MCF 10A (cell line): ENCODE measurements at regions not wholly inside any gene's neighbourhood (a gene's known extent, or its start where the extent isn't known, plus 50 kb on each side); places are given as distances from the start of the nearest gene placed in this dataset.
A peak's percentile ranks its signal among the peaks of the same experiment; 100 is the strongest.
"Not testable (repeated sequence)": the region's sequence is repeated elsewhere in the genome, so short reads cannot be mapped to it uniquely, and the experiment has no call there.

Experiments used
- BruUV-seq: library from RNA; stranded (reverse); fragments of 400-500 nt; replicated peaks from 2 replicates; lab custom pipeline; 2021; lab: Mats Ljungman, UMichigan
- CTCF ChIA-PET: fragments of 300-600 bp; sonication (Branson Sonifier 250); formaldehyde crosslinking; extraction: SDS; loops from one replicate; lab custom pipeline; 2021; ENCODE audit warnings: antibody characterized with exemption, inconsistent platforms; lab: Yijun Ruan, JAX
- POLR2A ChIA-PET: fragments of 300-600, 350-650 bp; sonication (Branson Sonifier 250); formaldehyde crosslinking; extraction: SDS; loops from one replicate; lab custom pipeline; 2020; ENCODE audit warnings: antibody characterized with exemption, inconsistent platforms; lab: Yijun Ruan, JAX
- DNase-seq: peaks from one replicate; pipeline ENCODE4 v3.0.0-alpha.2; 2018; ENCODE audit not compliant: unreplicated experiment
- H3K27ac Mint-ChIP-seq: one replicate; pipeline ENCODE4 v1.8.0; 2022; ENCODE audit warnings: mild to moderate bottlenecking, low read depth, mixed read lengths; ENCODE audit not compliant: unreplicated experiment
- H3K27me3 Mint-ChIP-seq: one replicate; pipeline ENCODE4 v1.8.0; 2022; ENCODE audit warnings: mixed read lengths; ENCODE audit not compliant: insufficient read depth, unreplicated experiment
- H3K36me3 Mint-ChIP-seq: one replicate; pipeline ENCODE4 v1.8.0; 2022; ENCODE audit warnings: mild to moderate bottlenecking, moderate library complexity, mixed read lengths; ENCODE audit not compliant: insufficient read depth, unreplicated experiment
- H3K4me1 Mint-ChIP-seq: one replicate; pipeline ENCODE4 v1.8.0; 2022; ENCODE audit warnings: mixed read lengths; ENCODE audit not compliant: insufficient read depth, unreplicated experiment
- H3K4me3 Mint-ChIP-seq: one replicate; pipeline ENCODE4 v1.8.0; 2022; ENCODE audit warnings: mild to moderate bottlenecking, moderate library complexity, mixed read lengths; ENCODE audit not compliant: unreplicated experiment
- H3K9me3 Mint-ChIP-seq: one replicate; pipeline ENCODE4 v1.8.0; 2022; ENCODE audit warnings: mixed read lengths; ENCODE audit not compliant: unreplicated experiment
- CTCF ChIP-seq: fragments of 200-600 bp; IDR thresholded peaks from one replicate; pipeline ENCODE4 v1.8.0; 2022; ENCODE audit warnings: antibody characterized with exemption, mild to moderate bottlenecking; ENCODE audit not compliant: unreplicated experiment
- intact Hi-C: fragments of 100-400 bp; cut with micrococcal nuclease; formaldehyde crosslinking; loops from 2 replicates; pipeline ENCODE4 v1.14.1; 2022

GRCh38 chr14:106670011-106670410 is 1143.6 kb downstream of the TMEM121 start:
- no peaks in the 10 kb centered on the region for H3K9me3 Mint-ChIP-seq
- intact Hi-C loops = no loop called here
- POLR2A ChIA-PET = no interaction called here

GRCh38 chr14:106674093-106674492 is 1147.7 kb downstream of the TMEM121 start:
- H3K9me3 Mint-ChIP-seq, POLR2A ChIA-PET, intact Hi-C loops, H3K4me3 Mint-ChIP-seq, H3K4me1 Mint-ChIP-seq, BruUV-seq, CTCF ChIA-PET, H3K36me3 Mint-ChIP-seq, H3K27ac Mint-ChIP-seq, DNase-seq: not testable (repeated sequence)
- peaks cover 98% of the 10 kb centered on the region for H3K27me3 Mint-ChIP-seq

More at GRCh38 chr14:106670011-106670410, 1143.6 kb downstream of the TMEM121 start:
- Mint-ChIP-seq H3K27me3 (peaks cover 74% of the 10 kb centered on the region), H3K4me3 (no peak overlapping the region), H3K36me3 (no peaks in the 10 kb centered on the region), H3K27ac (no peak overlapping the region), H3K4me1 (no peaks in the 10 kb centered on the region)
- CTCF ChIA-PET = interaction anchor here (0.5 kb wide), 1 partner anchor 250 kb away, joined by 4 read pairs; no protein-coding TSS in a partner anchor
- TF ChIP-seq CTCF = no peak
- no peak for DNase-seq
- BruUV-seq = no TSS peak

GRCh38 chr14:106674509-106675125 is 1148.2 kb downstream of the TMEM121 start:
- H3K4me3 Mint-ChIP-seq, H3K9me3 Mint-ChIP-seq, H3K4me1 Mint-ChIP-seq, intact Hi-C loops, H3K36me3 Mint-ChIP-seq, POLR2A ChIA-PET, DNase-seq, H3K27ac Mint-ChIP-seq, BruUV-seq: not testable (repeated sequence)
- CTCF ChIA-PET = interaction anchor here (2.4 kb wide), 1 partner anchor 12 kb away, joined by 6 read pairs; no protein-coding TSS in a partner anchor
- TF ChIP-seq CTCF = peak; percentile 17
- H3K27me3 Mint-ChIP-seq = peaks cover 98% of the 10 kb centered on the region

- H3K4me1 Mint-ChIP-seq, H3K9me3 Mint-ChIP-seq, POLR2A ChIA-PET, H3K4me3 Mint-ChIP-seq, H3K36me3 Mint-ChIP-seq, intact Hi-C loops, H3K27ac Mint-ChIP-seq, DNase-seq, BruUV-seq: not testable (repeated sequence)
- H3K27me3 Mint-ChIP-seq = peaks cover 98% of the 10 kb centered on the region
- CTCF ChIA-PET = interaction anchor here (1.1 to 2.4 kb wide), 2 partner anchors 10 to 13 kb away, joined by 3 to 6 read pairs; no protein-coding TSS in a partner anchor
Measured at GRCh38 chr14:106675716-106676115, 1149.3 kb downstream of the TMEM121 start.

- CTCF ChIA-PET = interaction anchor here (0.8 to 1.4 kb wide), 3 partner anchors 13 to 21 kb away, joined by 3 to 8 read pairs (median 4); no protein-coding TSS in a partner anchor
- DNase-seq = no peak
- no peak overlapping the region for H3K4me3 Mint-ChIP-seq
- peaks cover 95% of the 10 kb centered on the region for H3K27me3 Mint-ChIP-seq
- H3K36me3 Mint-ChIP-seq = no peaks in the 10 kb centered on the region
- no peaks in the 10 kb centered on the region for H3K4me1 Mint-ChIP-seq
- H3K27ac Mint-ChIP-seq = no peak overlapping the region
- POLR2A ChIA-PET = no interaction called here
- intact Hi-C loops = no loop called here
- no peak for TF ChIP-seq CTCF
- no peaks in the 10 kb centered on the region for H3K9me3 Mint-ChIP-seq
- BruUV-seq = no TSS peak
Measured at GRCh38 chr14:106679776-106680175, 1153.4 kb downstream of the TMEM121 start.
